IMR-90 (cell line): ENCODE measurements at regions not wholly inside any gene's neighbourhood (a gene's known extent, or its start where the extent isn't known, plus 50 kb on each side); places are given as distances from the start of the nearest gene placed in this dataset.

Experiments
- CEBPB ChIP-seq: IDR thresholded peaks from 2 replicates; pipeline ENCODE4 v1.6.1; 2012; ENCODE audit warnings: low read depth, low read length, improper control_type of control experiment
- CHD1 ChIP-seq: IDR thresholded peaks from 2 replicates; pipeline ENCODE4 v1.6.1; 2012; ENCODE audit warnings: low read depth, low read length, improper control_type of control experiment
- CTCF ChIP-seq: conservative IDR thresholded peaks from 2 replicates; pipeline ENCODE4 v1.5.1; 2012; ENCODE audit warnings: mild to moderate bottlenecking, low read depth, low read length, improper control_type of control experiment
- ELK1 ChIP-seq: fragments of 150-350 bp; IDR thresholded peaks from 2 replicates; pipeline ENCODE4 v1.6.1; 2016; ENCODE audit warnings: low read depth, mild to moderate bottlenecking, low read length, moderate library complexity, borderline replicate concordance
- MAFK ChIP-seq: IDR thresholded peaks from 2 replicates; pipeline ENCODE4 v1.6.1; 2012; ENCODE audit warnings: low read depth, low read length, improper control_type of control experiment
- MAZ ChIP-seq: IDR thresholded peaks from 2 replicates; pipeline ENCODE4 v1.6.1; 2012; ENCODE audit warnings: low read depth, mild to moderate bottlenecking, low read length, improper control_type of control experiment, moderate library complexity, borderline replicate concordance
- MXI1 ChIP-seq: IDR thresholded peaks from 2 replicates; pipeline ENCODE4 v1.6.1; 2012; ENCODE audit warnings: low read depth, mild to moderate bottlenecking, low read length, moderate library complexity, borderline replicate concordance
- POLR2A ChIP-seq: IDR thresholded peaks from 2 replicates; pipeline ENCODE4 v1.6.1; 2012; ENCODE audit warnings: mild to moderate bottlenecking, low read depth, low read length
- RCOR1 ChIP-seq: IDR thresholded peaks from 2 replicates; pipeline ENCODE4 v1.6.1; 2012; ENCODE audit warnings: mild to moderate bottlenecking, low read length, improper control_type of control experiment; ENCODE audit not compliant: insufficient replicate concordance
- TF ChIP-seq, protein P1 (sequence below): fragments of 150-350 bp; IDR thresholded peaks from 2 replicates; pipeline ENCODE4 v1.6.1; 2017; ENCODE audit warnings: mild to moderate bottlenecking, antibody characterized with exemption, low read length, low read depth

DNA sequence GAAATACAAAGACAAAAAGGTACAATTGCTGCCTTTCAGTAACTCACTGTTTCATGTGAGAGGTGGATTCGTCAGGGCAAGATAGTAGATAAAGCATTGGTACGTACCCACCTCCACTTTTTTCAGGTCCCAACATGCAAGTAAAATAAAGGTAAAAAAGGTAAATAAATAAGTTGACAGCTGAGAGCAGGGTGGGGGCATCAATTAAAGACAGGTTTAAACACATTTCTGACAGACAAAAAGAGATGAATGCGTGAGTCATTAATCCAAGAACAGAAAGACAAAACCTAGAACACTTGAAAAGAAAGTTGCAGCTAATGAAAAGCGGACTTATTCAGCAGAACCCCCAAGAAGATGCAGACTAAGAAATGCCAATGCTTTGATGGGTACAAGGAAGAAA, 979.6 kb upstream of the CDH2 start:
- no peak for TF ChIP-seq POLR2A
- TF ChIP-seq CTCF, result no peak
- TF ChIP-seq, protein P1, sequence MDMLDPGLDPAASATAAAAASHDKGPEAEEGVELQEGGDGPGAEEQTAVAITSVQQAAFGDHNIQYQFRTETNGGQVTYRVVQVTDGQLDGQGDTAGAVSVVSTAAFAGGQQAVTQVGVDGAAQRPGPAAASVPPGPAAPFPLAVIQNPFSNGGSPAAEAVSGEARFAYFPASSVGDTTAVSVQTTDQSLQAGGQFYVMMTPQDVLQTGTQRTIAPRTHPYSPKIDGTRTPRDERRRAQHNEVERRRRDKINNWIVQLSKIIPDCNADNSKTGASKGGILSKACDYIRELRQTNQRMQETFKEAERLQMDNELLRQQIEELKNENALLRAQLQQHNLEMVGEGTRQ, result no peak
- no peak for TF ChIP-seq MXI1
- no peak for TF ChIP-seq RCOR1
- TF ChIP-seq MAZ, result no peak
- no peak for TF ChIP-seq CEBPB
- TF ChIP-seq MAFK, result no peak
- TF ChIP-seq CHD1, result no peak
- no peak for TF ChIP-seq ELK1
